Activated T-cell treated with anti-CD3 and anti-CD28 coated beads, Interleukin-2, amount 50 U/mL, for 48 hours (primary cell): ENCODE measurements at regions not wholly inside any gene's neighbourhood (a gene's known extent, or its start where the extent isn't known, plus 50 kb on each side); places are given as distances from the start of the nearest gene placed in this dataset.

ENCODE experiments used
- DNase-seq, 2 experiments: peaks; one replicate each; pipeline ENCODE4 v3.0.0-alpha.2; 2020

DNA sequence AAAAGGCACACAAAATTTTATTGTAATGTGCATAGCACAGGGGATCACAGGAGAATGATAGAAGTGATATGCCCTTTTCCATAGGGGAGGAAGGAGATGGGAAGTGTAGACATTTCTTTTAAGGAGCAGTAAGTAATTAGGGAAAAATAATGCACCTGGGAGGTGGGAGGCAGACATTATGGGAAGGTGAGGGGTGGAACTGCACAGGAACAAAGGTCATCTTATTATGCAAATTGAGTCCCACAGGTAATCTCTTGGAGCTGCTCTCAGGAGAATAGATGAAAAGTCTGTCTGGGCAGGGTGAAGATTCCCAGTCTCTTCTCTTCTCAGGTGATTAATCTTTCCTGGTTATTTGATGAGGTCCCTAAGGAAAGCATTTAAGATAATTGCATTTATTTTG, 331.5 kb downstream of the ENC1 start:
- DNase-seq = no peak

DNA sequence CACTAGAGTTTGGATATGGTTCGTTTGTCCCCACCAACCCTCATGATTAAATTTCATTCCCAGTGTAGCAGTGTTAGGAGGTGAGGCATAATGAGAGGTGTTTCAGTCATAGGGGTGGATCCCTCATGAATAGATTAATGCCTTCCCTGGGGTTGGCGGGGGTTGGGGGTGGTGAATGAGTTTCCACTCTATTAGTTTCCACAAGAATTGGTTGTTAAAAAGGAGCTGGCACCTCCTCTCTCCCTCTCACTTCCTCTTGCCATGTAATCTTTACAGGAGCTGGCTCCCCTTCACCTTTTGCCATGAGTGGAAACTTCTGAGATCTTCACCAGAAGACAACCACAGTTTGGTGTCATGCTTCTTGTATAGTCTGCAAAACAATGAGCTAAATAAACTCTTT, 333.7 kb downstream of the ENC1 start:
- no peak for DNase-seq

DNA sequence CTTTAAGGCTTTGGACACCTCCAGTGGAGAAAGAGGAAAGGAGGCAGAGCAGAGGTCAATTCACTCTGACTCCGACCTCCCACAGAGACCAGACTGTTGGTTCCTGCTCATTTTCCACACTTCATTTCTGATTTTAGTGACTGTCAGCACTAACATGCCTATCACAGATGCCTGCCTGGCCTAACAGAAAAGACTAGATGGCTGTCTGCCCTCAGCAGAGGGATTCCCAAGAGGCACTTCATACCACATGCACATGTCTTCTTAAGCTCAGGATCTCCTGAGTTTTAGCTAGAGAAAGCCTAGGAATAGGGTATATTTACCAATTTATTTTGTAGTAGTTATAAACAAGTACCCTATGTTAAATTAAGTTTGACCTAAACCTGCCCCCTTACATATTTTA, 336.0 kb downstream of the ENC1 start:
- no peak for DNase-seq

DNA sequence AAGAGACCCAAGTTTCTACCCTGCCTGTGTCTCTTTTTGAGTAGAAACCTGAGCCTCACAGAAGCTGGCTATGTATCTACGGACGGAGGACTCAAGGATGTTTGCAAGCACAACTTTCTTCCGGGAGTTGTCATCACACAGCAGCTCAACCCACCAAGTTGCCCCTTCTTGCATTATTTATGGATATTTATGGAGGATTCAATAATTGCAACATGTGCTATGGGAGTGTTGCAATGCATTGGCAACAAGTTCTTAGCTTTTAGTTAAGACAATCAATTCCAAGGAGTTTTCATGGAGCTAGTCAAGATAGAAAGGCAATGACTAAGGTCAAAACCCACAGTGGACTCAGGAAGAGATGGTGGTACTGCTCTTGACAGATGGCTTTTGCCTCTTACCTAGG, 336.9 kb downstream of the ENC1 start:
- no peak for DNase-seq

DNA sequence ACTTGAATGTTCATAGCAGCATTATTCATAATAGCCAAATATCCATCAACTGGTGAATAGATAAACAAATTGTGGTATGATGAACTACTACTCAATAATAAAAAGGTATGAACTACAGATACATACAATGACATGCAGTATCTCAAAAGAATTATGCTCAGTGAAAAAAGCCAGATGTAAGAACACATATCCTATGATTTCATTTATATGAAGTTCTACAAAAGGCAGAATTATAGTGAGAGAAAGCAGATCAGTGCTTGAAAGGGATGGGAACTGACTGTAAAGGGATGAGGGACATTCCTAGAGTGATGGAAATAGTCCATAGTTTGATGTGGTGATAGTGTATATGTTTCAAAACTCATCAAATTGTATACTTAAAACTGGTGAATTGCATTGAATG, 339.0 kb downstream of the ENC1 start:
- DNase-seq = no peak

DNA sequence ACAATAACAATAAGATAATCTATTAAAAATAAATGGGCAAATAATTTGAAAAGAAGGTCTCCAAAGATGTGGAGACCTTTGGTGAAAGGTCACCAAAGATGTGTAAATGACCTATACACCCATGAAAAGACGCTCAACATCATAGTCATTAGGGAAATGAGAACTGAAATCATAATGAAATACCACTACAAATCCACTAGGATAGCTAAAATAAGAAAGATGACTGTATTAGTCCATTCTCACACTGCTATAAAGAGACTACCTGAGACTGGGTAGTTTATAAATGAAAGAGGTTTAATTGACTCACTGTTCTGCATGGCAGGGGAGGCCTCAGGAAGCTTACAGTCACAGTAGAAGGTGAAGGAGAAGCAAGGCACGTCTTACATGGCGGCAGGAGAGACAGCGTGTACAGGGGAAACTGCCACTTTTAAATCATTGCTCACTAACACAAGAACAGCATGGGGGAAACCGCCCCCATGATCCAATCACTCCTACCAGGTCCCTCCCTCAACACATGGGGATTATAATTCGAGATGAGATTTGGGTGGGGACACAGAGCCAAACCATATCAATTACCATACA, 339.6 kb downstream of the ENC1 start:
- no peak for DNase-seq

DNA sequence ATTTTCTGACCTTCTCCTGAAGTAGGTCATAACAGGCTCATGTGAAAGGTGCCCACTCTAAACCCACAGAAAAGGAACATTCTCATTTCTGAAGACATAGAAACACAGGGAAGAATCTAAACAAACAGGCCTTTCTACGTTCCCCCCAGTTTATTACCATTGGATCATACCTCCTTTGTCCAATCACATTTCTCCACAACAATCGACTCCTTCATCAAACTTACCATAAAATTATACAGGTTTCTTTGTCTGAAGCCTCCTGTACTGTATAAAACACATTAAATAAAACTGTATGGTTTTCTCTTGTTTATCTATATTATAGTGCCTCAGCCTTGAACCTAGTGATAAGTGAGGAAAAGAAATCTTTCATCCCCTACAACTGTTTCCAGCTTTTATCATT, 340.7 kb downstream of the ENC1 start:
- no peak for DNase-seq

DNA sequence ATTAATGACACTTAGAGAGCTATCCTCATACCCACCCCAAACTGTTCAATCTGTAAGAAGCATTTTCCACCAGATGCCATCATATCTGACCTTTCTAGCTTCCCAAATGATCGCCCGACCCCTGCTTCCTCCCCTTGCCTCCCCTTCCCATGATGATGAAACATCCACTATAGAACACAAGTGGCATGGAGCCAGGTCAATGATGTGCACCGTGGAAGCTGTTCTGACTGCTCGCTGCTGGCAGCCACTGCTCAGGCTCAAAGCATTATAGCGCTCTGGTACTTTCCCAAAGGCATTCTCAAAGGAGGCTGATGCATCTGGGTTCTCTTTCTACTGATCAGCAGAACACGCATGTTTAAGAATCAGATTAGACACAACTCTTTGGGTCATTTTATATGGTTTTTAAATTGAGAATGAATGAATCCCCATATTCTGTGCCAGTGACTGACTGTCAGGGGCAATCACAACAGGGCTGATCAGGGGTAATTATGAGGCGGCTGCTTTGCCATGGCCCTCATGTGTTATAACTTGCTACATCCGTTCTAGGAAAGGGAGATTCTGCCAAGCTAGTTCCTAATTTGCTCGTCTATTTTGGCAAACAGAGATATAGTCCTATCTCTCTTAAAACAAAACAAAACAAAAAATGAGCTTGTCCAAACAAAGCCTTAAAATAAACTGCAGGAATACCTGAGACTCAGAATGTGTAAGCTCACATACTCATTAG, 343.7 kb downstream of the ENC1 start:
- no peak for DNase-seq

DNA sequence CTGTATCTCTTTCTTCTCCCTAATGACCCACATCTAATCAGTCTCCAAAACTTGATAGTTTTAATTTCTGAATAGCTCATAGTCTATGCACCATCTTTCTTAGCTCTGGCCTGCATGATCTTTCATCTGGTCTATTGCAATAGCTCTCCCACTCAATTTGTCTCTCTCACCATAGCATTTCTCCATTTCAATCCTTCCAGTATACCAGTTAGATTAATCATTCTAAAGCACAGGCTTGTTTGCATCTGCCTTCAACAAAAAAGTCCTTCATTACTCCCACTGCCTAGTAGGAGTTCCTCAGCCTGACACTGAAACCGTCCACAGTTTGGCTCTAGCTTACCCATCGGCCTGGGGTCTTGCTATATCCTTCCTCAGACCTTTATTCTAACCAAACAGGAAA, 344.9 kb downstream of the ENC1 start:
- DNase-seq = no peak

DNA sequence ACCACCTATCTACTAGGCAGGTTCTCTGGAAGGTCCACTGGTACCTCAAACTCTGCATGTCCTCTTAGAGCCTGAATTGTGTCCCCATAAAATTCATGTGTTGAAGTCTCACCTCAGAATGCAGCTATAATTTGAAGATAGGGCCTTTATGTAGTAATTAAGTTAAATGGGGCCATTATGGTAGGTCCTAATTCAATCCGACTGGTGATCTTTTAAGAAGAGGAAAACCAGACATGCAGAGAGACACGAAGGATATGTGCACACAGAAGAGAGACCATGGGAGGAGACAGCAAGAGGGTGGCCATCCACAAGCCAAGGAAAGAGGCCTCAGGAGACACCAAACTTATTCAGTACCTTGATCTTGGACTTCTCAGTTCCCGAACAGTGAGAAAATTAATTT, 345.4 kb downstream of the ENC1 start:
- DNase-seq = no peak

DNA sequence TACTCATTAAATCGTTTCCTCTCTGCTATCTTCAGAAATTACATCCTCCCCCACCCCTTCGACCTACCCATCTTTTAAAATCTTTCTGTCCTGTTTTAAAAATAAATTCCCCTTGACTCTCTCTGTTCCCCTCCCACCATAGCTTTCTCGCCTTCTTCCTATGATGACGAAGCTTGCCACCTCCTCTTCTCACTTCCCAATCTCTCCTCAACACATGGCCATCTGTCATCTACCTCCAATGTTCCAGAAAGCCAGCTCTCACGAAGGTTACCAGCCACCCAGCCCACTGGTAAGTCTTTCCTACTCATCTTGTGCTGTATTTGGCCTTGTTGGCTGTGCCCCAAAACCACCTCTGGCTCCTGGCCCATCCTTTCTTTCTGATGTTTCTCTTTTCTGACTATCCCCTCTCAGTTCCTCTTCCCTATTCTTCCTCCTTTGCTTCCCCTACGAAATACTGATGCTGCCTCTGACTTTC, 346.3 kb downstream of the ENC1 start:
- DNase-seq = no peak

DNA sequence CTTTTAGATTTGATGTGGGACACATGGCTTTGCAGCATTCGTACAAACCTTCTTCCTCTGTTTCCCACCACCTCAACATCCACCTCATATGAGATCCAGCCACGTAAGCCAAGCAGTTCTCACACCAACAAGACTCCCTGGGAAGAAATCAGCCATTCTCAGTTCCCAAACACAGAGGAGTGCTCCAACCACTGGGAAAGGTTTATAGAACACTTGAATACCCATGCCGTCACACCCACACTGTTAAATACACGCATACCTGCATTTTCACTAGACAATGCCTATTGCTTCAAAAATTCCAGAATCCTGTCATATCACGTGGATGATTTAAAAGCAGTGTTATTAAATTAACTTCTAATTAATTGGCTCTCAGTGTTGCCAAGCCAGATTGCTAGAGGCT, 347.3 kb downstream of the ENC1 start:
- DNase-seq = no peak

DNA sequence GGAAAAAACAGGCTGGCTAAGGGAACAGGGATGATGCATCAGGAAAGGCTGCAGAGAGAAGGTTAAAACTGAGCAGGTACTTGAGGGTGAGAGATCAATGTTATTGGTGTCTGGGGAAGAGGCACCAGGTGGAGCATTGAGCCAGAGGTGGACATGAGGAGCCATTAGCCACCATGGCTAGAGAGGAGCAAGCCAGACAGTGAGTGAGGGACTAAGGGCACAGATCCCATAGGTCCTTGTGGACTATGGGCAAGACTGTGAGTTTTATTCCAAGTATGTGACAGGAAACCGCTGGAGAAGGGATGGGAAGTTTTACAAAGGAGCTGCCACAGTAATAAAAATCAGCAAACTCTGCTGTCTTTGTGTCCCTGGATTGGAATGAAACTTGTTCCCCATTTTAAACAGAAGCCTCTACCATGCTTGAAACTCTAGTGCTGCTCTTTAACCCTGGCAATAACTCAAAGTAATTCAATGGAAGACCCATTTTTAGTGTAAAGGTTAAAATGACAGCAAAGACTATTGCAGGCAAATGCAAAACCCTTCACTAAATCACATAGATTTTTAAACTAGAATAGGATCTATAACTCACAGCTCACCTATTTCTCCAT, 349.8 kb downstream of the ENC1 start:
- DNase-seq = no peak

DNA sequence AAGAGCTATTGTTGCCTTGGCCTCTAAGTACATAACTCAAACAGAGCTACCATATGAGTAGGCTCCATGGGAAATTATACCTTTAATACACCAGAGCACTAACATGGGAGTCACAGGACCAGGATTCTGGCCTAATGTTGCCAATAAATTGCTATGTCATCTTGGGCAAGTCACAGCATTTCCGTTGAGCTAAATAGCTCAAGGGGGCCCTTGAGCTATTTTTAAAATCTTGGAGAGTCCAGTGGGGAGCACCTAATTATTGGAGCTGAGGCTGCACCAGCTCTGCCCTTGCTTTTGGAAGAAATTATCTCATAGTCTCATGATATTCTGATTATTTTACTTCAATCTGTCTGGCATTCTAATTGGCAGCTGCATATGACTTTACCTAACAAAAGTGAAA, 350.8 kb downstream of the ENC1 start:
- DNase-seq = no peak

DNA sequence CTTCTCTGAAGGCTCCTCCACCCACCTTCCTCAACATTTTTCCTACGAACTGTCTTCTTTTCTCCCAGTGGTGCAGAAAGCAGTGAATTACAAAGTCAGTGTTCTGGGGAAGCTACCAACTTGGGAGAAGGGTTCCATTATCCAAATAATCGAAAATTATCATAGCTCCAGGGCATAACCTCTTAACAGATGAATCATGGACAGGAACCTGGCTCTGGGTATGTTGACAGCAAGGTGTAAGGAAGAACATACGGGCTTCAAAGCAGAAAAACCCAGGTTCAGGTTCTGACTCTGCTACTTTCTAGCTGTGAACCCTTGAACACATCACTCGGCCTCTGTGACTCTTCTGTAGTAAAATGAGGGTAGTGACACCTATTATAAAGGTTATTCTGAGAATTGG, 351.3 kb downstream of the ENC1 start:
- no peak for DNase-seq

DNA sequence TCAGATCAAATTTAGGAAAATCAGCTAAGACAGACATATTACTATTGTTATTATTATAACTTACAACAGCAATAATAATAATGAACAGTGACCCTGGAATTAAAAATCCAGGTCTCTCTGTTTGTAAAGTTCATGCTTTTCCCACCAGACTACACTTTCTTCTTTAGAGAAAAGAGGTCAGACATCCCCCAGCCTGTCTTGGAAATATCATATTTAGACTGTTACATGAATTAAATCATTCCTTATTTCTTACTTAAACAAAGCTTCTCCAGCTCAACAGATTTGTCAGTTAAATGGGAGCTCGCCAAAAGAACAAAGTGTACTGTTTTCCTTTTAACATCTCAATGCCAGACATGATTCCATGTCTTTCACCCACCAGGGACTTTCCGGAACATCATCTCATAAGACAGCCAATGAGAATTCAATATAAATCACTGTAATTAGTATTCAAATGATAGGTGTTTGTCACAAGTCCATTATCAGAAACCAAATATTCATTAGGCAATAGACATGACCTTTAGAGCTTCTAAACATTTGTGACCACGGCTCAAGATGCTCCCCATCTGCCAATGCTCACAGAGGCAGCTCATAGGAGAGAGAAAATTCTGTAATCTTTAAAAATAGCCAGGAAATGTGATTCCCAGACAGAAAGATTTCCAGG, 351.9 kb downstream of the ENC1 start:
- DNase-seq = no peak

DNA sequence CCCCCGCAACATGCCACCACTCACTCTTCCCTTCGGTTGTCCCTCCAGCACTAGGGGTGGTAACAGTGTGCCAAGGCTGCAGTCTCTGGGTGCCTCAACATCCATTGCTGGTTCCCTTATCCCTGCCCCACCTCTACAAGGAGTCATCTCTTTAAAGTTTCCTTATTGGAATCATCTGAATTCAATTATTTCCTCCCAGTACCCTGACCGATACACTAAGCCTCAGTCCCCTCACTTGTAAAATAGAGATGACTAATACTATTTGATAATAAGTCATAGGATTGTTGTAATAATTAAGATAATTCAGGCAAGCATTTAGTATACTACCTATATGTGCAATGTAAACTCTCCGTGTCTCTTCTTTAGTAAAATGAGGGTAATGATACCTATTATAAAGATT, 352.5 kb downstream of the ENC1 start:
- no peak for DNase-seq

DNA sequence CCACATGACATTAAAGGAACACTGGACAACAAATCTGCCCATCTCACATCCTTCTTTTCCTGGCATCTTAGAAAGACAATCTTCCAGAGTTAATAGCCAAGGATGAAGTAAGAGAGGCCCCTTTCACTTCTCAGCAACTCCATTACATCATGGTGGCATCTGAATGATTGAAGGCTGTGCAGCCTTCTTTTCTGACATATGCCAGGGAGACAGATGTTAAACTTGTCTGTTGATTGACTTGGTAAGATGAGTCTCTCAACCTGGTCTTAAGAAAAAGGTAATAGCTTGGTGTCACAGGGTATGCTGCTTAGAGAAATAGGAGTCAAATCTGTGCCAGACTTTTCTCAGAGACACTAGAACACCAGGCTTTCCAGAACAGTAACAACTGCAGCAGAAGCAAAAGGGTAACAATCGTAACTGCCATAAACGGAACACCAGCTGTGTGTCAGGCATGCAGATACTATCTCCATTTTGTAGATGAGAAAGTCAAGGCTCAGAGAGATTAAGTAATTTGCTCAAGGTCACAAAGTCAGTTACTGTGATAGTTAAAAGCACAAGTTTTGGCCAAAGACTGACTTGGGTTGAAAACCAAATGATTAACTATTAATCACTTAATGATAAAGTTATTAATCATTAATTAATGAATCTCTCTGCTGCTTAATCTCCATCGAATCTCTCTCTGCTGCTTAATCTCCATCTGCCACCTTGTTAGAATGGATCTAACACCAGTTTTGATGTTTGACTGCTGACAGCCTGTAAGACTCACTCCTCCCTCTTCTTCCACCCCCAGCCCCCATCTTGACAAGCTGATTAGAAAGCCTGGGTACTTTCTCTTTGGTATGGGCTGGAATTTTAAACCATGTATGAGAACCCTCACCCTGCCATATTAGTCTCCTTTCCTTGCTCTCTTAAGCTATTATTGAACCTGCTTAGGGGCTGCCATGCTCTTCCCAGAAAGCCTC, 353.5 kb downstream of the ENC1 start:
- no peak for DNase-seq

DNA sequence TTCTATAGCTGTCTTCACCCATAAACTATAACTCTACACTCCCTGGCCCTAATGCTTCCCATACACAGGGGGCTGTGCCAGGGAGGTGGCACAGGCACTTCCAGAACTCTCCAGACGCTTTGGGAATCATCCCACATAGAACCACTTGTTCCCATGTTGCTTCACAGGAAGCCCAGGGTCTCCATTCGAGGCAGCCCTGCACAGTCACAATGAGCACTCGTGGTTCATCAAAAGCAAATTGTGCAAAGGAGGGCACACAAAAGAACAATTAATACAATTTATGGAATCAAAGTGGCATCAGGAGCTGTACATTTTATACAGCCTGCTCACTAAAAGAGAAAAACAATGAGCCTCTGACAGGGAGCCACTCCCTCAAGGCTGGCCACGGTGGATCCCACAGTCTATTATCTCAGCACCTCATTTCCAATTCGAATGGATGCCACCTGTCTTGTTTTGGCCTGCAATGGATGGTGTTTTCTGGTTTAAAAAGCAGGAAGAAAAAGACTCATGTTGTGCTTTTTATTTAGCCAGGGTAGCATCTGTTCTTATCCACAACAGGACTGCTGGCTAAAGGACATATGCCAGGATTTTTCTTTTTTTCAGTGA, 354.8 kb downstream of the ENC1 start:
- no peak for DNase-seq

DNA sequence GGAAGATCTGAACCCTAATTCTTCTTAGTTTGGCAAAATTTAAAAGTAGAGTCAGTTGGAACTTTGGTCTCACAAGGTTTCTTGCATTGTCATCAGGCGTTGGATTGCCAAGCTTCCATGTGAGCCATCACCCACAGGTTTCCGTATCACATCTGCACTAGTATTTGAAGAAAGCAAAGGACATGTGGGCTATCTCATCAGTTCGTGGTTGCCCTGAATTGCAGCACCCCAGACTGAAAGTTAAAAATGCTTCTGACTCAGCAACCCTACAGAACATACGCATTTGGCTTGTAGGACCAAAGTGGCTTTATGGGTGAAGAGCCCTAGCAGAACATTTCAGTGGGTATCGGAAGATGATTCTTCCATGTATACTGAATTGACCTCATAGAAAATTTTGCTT, 358.0 kb downstream of the ENC1 start:
- no peak for DNase-seq

DNA sequence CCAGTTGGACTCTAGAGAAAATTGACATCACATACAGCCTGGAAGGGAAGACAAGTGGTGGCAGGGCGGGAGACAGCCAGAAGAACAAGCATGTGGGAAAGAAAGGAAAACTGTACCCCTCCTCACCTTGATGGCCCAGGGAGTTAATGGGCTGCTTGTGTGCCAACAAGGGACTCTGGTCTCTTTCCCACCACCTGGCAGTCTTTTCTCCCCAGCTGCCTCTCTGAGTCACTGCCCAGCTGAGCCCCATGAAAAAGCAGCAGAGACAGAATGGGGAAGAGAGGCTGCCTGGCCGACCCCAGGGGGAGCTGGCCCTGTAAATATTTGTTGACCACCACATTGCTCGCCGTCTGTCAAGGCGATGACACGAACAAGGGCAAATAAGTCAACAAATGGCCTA, 359.4 kb downstream of the ENC1 start:
- no peak for DNase-seq

DNA sequence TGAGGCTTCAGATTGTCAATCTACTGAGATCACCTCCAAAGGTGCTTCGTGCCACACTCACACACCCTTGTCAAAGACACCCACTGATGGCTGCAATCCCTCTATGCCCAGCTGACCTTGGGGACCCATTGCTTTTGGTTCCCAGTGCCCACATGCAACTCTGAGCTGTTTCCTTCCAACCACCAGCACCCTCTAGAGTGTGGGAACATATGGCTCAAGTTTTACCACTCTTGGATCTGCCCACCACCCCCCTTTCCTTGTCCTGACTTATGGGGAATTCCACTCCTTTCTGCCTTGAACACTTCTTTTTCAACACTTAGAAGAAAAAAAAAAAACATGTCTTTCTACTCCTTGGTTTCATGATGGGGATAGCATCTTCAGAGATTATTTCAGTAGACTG, 360.2 kb downstream of the ENC1 start:
- DNase-seq = no peak
